ENCODE measurements at regions not wholly inside any gene's neighbourhood (a gene's known extent, or its start where the extent isn't known, plus 50 kb on each side); places are given as distances from the start of the nearest gene placed in this dataset.

GRCh38 chr9:107390778-107391177 is 98.8 kb downstream of the KLF4 start:
- Histone ChIP-seq H3K27me3 (ENCODE audit: insufficient read depth, poor library complexity, severe bottlenecking) (no peaks in the 10 kb centered on the region), H3K9me3 (ENCODE audit: severe bottlenecking) (no peaks in the 10 kb centered on the region), H3K4me3 (ENCODE audit: severe bottlenecking) (no peak overlapping the region), H3K27ac (ENCODE audit: poor library complexity, severe bottlenecking) (peak overlapping the region; percentile 50), H3K4me1 (ENCODE audit: insufficient read depth, poor library complexity, severe bottlenecking) (peaks cover 24% of the 10 kb centered on the region), H3K36me3 (ENCODE audit: low read depth) (no peaks in the 10 kb centered on the region)
- no peak for ATAC-seq (ENCODE audit: low read depth)
- TF ChIP-seq, protein P1, sequence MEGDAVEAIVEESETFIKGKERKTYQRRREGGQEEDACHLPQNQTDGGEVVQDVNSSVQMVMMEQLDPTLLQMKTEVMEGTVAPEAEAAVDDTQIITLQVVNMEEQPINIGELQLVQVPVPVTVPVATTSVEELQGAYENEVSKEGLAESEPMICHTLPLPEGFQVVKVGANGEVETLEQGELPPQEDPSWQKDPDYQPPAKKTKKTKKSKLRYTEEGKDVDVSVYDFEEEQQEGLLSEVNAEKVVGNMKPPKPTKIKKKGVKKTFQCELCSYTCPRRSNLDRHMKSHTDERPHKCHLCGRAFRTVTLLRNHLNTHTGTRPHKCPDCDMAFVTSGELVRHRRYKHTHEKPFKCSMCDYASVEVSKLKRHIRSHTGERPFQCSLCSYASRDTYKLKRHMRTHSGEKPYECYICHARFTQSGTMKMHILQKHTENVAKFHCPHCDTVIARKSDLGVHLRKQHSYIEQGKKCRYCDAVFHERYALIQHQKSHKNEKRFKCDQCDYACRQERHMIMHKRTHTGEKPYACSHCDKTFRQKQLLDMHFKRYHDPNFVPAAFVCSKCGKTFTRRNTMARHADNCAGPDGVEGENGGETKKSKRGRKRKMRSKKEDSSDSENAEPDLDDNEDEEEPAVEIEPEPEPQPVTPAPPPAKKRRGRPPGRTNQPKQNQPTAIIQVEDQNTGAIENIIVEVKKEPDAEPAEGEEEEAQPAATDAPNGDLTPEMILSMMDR (IDR thresholded peaks at IDR 0.05; ENCODE audit: poor library complexity, severe bottlenecking): no peak
- no peak for DNase-seq (ENCODE audit: low spot score)

DNA sequence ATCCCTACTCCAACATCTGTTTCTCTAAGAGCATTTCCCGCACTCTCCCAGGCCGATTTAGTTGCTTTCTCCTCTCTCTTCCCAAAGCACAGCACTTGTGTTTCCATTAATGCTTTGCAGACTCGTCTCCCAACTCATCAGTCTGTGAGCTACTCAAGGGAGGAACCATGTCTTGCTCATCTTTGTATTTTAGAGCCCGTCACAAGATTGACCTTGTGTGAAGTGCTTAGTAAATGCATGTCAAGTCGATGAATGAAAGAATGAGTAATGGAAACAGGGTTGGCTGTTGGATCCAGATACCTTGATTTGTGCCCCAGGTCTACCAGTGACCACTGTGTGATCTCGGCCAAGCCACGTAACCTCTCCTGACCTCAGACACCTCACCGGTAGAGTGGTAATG is 99.3 kb downstream of the KLF4 start:
- TF ChIP-seq, protein P1 (IDR thresholded peaks at IDR 0.05; ENCODE audit: poor library complexity, severe bottlenecking): no peak
- ATAC-seq (ENCODE audit: low read depth) (no peak), DNase-seq (ENCODE audit: low spot score) (no peak)
- Histone ChIP-seq H3K4me3 (ENCODE audit: severe bottlenecking) (no peak overlapping the region), H3K36me3 (ENCODE audit: low read depth) (no peaks in the 10 kb centered on the region), H3K27ac (ENCODE audit: poor library complexity, severe bottlenecking) (peak overlapping the region; percentile 50), H3K27me3 (ENCODE audit: insufficient read depth, poor library complexity, severe bottlenecking) (no peaks in the 10 kb centered on the region), H3K9me3 (ENCODE audit: severe bottlenecking) (no peaks in the 10 kb centered on the region), H3K4me1 (ENCODE audit: insufficient read depth, poor library complexity, severe bottlenecking) (peaks cover 24% of the 10 kb centered on the region)

DNA sequence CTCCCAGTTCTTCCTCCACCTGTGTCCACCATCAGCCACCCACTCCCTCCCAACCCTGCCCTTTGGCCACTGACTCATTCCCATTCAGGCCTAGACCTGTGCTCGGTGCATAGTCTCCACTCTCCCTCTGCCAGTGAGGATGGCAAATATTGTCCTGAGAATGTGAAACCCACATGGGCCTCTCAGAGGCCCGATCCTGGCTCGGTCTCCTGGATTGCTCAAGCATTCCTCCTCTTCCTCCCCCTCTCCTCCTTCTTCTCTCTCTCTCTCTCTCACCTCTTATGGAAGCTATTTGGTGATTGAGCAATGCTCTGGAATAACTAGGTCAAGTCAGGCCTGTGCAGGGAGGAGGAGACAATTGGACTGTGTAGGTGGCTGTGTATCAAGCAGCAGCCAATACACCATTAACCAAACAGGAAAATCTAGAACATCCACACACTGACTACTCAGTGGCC is 99.9 kb downstream of the KLF4 start:
- Histone ChIP-seq H3K9me3 (ENCODE audit: severe bottlenecking) (no peaks in the 10 kb centered on the region), H3K27ac (ENCODE audit: poor library complexity, severe bottlenecking) (peak overlapping the region; percentile 50), H3K4me1 (ENCODE audit: insufficient read depth, poor library complexity, severe bottlenecking) (peaks cover 24% of the 10 kb centered on the region), H3K27me3 (ENCODE audit: insufficient read depth, poor library complexity, severe bottlenecking) (no peaks in the 10 kb centered on the region), H3K36me3 (ENCODE audit: low read depth) (no peaks in the 10 kb centered on the region), H3K4me3 (ENCODE audit: severe bottlenecking) (no peak overlapping the region)
- DNase-seq (ENCODE audit: low spot score): peak; percentile 77
- TF ChIP-seq, protein P1 (IDR thresholded peaks at IDR 0.05; ENCODE audit: poor library complexity, severe bottlenecking): no peak
- peak; percentile 91 for ATAC-seq (ENCODE audit: low read depth)

DNA sequence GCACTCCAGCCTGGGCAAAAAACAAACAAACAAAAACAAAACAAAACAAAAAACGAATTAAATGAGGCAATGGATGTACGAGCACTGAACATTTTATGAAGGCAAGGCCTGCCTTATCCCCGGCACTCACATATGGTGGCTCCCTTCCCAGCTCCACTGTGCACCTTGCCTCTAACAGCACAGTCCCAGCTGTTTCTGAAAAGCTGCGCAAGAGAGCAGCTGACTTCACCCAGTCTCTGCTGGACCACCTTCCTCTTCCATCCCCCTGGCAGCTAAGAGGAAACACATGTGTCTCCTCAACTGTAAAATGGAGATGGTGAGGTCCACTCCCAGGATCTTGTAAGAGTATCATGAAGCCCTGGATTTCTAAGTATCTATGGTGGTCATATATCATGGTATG is 100.7 kb downstream of the KLF4 start:
- no peak for DNase-seq (ENCODE audit: low spot score)

DNA sequence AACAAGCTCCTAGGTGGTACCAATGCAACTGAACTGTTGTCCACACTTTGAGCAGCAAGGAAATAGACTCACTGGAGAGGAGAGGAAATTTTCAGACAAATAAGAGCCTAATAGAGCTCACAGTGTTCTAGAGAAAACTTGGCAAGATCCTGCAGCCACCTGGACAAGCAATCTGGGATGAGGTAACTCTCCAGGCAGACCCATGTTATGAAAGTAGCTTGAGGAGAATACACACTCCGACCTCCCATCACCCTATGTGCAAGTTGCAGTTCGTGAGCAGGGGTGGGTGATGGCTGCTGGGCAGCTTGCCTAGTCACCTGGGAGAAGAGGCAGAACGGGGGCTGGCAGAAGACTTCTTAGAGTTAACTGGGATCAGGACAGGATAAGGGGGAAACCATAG is 102.2 kb downstream of the KLF4 start:
- Histone ChIP-seq H3K27ac (ENCODE audit: poor library complexity, severe bottlenecking) (peak overlapping the region; percentile 4), H3K36me3 (ENCODE audit: low read depth) (no peaks in the 10 kb centered on the region), H3K27me3 (ENCODE audit: insufficient read depth, poor library complexity, severe bottlenecking) (no peaks in the 10 kb centered on the region), H3K4me3 (ENCODE audit: severe bottlenecking) (no peak overlapping the region), H3K9me3 (ENCODE audit: severe bottlenecking) (no peaks in the 10 kb centered on the region), H3K4me1 (ENCODE audit: insufficient read depth, poor library complexity, severe bottlenecking) (peaks cover 24% of the 10 kb centered on the region)
- no peak for DNase-seq (ENCODE audit: low spot score)
- TF ChIP-seq, protein P1 (IDR thresholded peaks at IDR 0.05; ENCODE audit: poor library complexity, severe bottlenecking): no peak
- peak; percentile 35 for ATAC-seq (ENCODE audit: low read depth)

More for the DNA sequence above, 100.7 kb downstream of the KLF4 start:
- Histone ChIP-seq H3K4me3 (ENCODE audit: severe bottlenecking) (no peak overlapping the region), H3K36me3 (ENCODE audit: low read depth) (no peaks in the 10 kb centered on the region), H3K27ac (ENCODE audit: poor library complexity, severe bottlenecking) (peak overlapping the region; percentile 50), H3K4me1 (ENCODE audit: insufficient read depth, poor library complexity, severe bottlenecking) (peaks cover 24% of the 10 kb centered on the region), H3K27me3 (ENCODE audit: insufficient read depth, poor library complexity, severe bottlenecking) (no peaks in the 10 kb centered on the region), H3K9me3 (ENCODE audit: severe bottlenecking) (no peaks in the 10 kb centered on the region)
- TF ChIP-seq, protein P1 (IDR thresholded peaks at IDR 0.05; ENCODE audit: poor library complexity, severe bottlenecking): no peak
- ATAC-seq (ENCODE audit: low read depth): no peak
